Gastroesophageal sphincter (tissue), 4 donors: ENCODE measurements at regions not wholly inside any gene's neighbourhood (a gene's known extent, or its start where the extent isn't known, plus 50 kb on each side); places are given as distances from the start of the nearest gene placed in this dataset.
A peak's percentile ranks its signal among the peaks of the same experiment; 100 is the strongest.

Source experiments
- ATAC-seq: fragments of 150-250 bp; one replicate; pipeline ENCODE4 v1.9.1; 2016; ENCODE audit warnings: mild to moderate bottlenecking, moderate library complexity
- H3K27ac ChIP-seq, 4 donors: fragments of 200-600 bp; sonication (generic) in 3 of 4; 1 replicate in 3 of 4; 2 replicates in 1 of 4; pipeline ENCODE4 v1.5.1; 2016 to 2019
- H3K27me3 ChIP-seq: fragments of 200-600 bp; sonication (generic); one replicate; pipeline ENCODE4 v1.5.1; 2019
- H3K36me3 ChIP-seq, 2 donors: fragments of 200-600 bp; sonication (generic); one replicate each; pipeline ENCODE4 v1.5.1; 2019; ENCODE audit warnings: control low read depth in 1 of 2
- H3K4me1 ChIP-seq, 3 donors: fragments of 200-600 bp; sonication (generic); 1 replicate in 2 of 3; 2 replicates in 1 of 3; pipeline ENCODE4 v1.5.1; 2016 to 2019; ENCODE audit warnings: control low read depth in 2 of 3
- H3K4me3 ChIP-seq, 2 donors: fragments of 200-600 bp; sonication (generic); one replicate each; pipeline ENCODE4 v1.5.1; 2019; ENCODE audit warnings: mild to moderate bottlenecking in 1 of 2, moderate library complexity in 1 of 2
- H3K9me3 ChIP-seq, 3 donors: fragments of 200-600 bp; sonication (generic); one replicate each; pipeline ENCODE4 v1.5.1; 2017 to 2019; ENCODE audit warnings: control low read depth in 2 of 3
- EP300 ChIP-seq: sonication (generic); formaldehyde crosslinking; IDR thresholded peaks from one replicate; pipeline ENCODE4 v1.6.1; 2017; ENCODE audit warnings: antibody characterized with exemption, mild to moderate bottlenecking
- POLR2A ChIP-seq, 2 donors: fragments of 450-650 bp; IDR thresholded peaks; one replicate each; pipeline ENCODE4 v1.6.1; 2017; ENCODE audit warnings: antibody characterized with exemption in 2 of 2, mild to moderate bottlenecking in 2 of 2, moderate library complexity in 1 of 2
- POLR2AphosphoS5 ChIP-seq: sonication (generic); formaldehyde crosslinking; IDR thresholded peaks from one replicate; pipeline ENCODE4 v1.6.1; 2017; ENCODE audit warnings: antibody characterized with exemption
- WGBS, 2 donors: methylation state at CpG; one replicate each; pipeline ENCODE4 v1.1.5; 2018; ENCODE audit warnings: low coverage in 1 of 2; 5-methylcytosine and 5-hydroxymethylcytosine counted together
- TF ChIP-seq, protein P1 (sequence below), 4 experiments: fragments of 200-600 bp in 2 of 4; fragments of 450-650 bp in 2 of 4; sonication (generic) in 1 of 4; IDR thresholded peaks; one replicate each; pipeline ENCODE4 v1.5.1; 2017 to 2019; ENCODE audit warnings: antibody characterized with exemption in 4 of 4, mild to moderate bottlenecking in 2 of 4, moderate library complexity in 2 of 4

DNA sequence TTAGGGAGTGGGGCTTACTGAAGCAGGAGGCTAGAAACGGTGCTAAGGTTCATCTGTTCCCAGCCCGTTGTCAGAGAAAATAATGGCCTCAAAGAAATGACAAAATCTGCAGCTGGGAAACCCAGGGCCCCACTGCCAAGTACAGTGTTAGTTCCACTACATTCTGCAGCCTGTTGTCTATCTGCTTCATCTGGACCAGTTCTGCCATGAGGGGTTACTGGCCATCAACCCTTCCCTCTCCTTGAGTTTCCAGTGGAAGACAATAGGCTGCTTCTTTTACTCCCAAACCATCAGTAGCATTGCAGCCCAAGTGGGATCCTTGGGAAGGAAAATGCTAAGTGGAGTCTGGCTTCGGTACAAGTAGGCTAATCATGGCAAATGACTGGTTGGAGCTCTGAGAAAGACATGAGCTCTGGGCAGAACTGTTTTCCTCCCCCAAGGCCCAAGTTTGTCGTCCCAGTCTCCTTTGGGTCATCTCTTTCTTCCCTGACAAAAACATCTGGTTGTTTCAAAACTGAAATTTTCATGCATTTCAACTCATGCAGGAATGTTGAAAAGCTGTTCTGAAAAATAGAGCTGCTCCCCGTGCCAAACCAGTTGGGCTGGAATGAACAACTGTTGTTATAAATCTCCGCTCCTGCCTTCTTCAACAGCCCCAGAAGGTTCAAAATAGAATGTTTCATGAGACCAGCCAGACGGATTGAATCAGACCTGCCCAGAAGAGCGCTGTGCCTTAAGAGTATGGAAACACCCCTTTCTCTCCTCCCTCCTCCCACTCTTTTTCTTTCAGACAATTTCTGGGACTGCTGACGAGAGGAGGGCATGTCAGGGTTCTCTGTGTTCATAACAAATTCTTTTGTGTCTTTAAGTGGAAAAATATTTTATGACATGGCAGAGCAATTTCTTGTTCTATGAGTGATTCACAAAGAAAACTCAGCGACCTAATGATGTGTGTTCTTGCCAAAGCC lies 116.6 kb downstream of the RAB18 start:
- Histone ChIP-seq H3K27ac (peak overlapping the region in 3 of 4 donors; percentile 58 to 71 (median 58)), H3K4me1 (peaks cover 0 to 33% (median 6%) of the 10 kb centered on the region in 3 donors), H3K36me3 (no peaks in the 10 kb centered on the region), H3K4me3 (no peak overlapping the region), H3K27me3 (no peaks in the 10 kb centered on the region), H3K9me3 (no peaks in the 10 kb centered on the region)
- ATAC-seq = peak; percentile 82
- no peak for TF ChIP-seq EP300
- TF ChIP-seq, protein P1, sequence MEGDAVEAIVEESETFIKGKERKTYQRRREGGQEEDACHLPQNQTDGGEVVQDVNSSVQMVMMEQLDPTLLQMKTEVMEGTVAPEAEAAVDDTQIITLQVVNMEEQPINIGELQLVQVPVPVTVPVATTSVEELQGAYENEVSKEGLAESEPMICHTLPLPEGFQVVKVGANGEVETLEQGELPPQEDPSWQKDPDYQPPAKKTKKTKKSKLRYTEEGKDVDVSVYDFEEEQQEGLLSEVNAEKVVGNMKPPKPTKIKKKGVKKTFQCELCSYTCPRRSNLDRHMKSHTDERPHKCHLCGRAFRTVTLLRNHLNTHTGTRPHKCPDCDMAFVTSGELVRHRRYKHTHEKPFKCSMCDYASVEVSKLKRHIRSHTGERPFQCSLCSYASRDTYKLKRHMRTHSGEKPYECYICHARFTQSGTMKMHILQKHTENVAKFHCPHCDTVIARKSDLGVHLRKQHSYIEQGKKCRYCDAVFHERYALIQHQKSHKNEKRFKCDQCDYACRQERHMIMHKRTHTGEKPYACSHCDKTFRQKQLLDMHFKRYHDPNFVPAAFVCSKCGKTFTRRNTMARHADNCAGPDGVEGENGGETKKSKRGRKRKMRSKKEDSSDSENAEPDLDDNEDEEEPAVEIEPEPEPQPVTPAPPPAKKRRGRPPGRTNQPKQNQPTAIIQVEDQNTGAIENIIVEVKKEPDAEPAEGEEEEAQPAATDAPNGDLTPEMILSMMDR (IDR thresholded peaks at IDR 0.05) = no peak
- 19 to 26% methylated on average over 5 to 10 of the region's 10 CpGs for WGBS, 2 donors

DNA sequence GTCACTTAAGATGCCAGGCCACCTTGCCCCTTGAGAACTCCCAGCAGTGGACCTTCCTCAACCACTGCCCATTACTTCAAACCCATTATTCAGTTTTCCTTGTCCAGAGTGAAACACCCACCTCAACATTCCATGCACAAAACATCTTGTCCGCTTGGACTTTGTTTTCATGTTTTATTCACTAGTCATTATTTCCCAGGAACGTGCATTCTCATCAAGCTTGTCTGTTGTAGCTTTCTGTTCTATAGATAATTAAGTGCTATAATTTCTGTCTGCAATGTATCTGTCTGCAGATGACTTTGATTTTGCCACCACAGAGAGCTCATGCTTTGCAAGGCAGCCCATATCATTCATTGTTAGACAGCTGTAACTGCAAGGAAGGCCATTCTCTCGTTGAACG lies 117.4 kb downstream of the RAB18 start:
- Histone ChIP-seq H3K36me3 (no peaks in the 10 kb centered on the region), H3K27ac (peak overlapping the region in 3 of 4 donors; percentile 58 to 71 (median 58)), H3K4me3 (no peak overlapping the region), H3K9me3 (no peaks in the 10 kb centered on the region), H3K4me1 (peaks cover 0 to 33% (median 6%) of the 10 kb centered on the region in 3 donors), H3K27me3 (no peaks in the 10 kb centered on the region)
- no peak for ATAC-seq
- TF ChIP-seq POLR2AphosphoS5 = no peak
- no peak for TF ChIP-seq EP300
- TF ChIP-seq POLR2A (IDR thresholded peaks at IDR 0.05) = no peak
- TF ChIP-seq, protein P1 (IDR thresholded peaks at IDR 0.05) = no peak
- 33 to 68% methylated on average over 3 to 4 of the region's 4 CpGs for WGBS, 2 donors

DNA sequence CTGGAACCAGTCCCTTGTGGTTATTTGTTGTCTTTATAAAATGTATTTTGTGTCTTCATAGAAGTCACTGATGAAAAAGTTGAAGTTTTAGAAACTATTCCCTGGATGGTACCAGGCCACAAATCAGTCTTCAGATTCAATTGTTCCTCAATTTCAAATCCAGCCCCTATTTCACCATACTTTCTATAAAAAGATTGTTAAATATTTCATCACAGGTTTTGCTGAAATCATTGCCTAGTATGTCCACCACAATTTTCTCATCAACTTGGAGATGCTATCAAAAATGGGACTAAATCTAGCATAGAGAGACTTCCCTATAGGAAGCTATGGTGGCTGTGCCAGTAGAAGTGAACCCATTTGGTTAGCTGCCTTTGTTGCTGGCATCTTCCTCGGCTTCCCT lies 118.5 kb downstream of the RAB18 start:
- ATAC-seq = no peak
- WGBS, 2 donors = 50 to 100% methylated on average over 1 of the region's 1 CpG
- Histone ChIP-seq H3K4me1 (peaks cover 0 to 33% (median 6%) of the 10 kb centered on the region in 3 donors), H3K27me3 (no peaks in the 10 kb centered on the region), H3K9me3 (no peaks in the 10 kb centered on the region), H3K27ac (no peak overlapping the region), H3K4me3 (no peak overlapping the region), H3K36me3 (no peaks in the 10 kb centered on the region)
- TF ChIP-seq, protein P1 (IDR thresholded peaks at IDR 0.05) = no peak
- TF ChIP-seq POLR2A (IDR thresholded peaks at IDR 0.05) = no peak
- no peak for TF ChIP-seq EP300
- TF ChIP-seq POLR2AphosphoS5 = no peak
